Fibroblast of upper back skin (primary cell): ENCODE measurements at regions not wholly inside any gene's neighbourhood (a gene's known extent, or its start where the extent isn't known, plus 50 kb on each side); places are given as distances from the start of the nearest gene placed in this dataset.

Source experiments
- DNase-seq: peaks from one replicate; pipeline ENCODE4 v3.0.0-alpha.2; 2013

GRCh38 chr2:104415284-104415683, 438.6 kb upstream of the POU3F3 start:
- DNase-seq, result no peak

- DNase-seq, result no peak
Observed at GRCh38 chr2:104416339-104417000, 437.4 kb upstream of the POU3F3 start.

GRCh38 chr2:104420420-104420819, 433.5 kb upstream of the POU3F3 start:
- no peak for DNase-seq

GRCh38 chr2:104420953-104421352, 433.0 kb upstream of the POU3F3 start:
- no peak for DNase-seq

GRCh38 chr2:104425850-104426595, 427.9 kb upstream of the POU3F3 start:
- DNase-seq, result no peak

- no peak for DNase-seq
Observed at GRCh38 chr2:104428155-104428554, 425.8 kb upstream of the POU3F3 start.

- DNase-seq, result no peak
Observed at GRCh38 chr2:104429639-104430358, 424.1 kb upstream of the POU3F3 start.

GRCh38 chr2:104430359-104430740, 423.6 kb upstream of the POU3F3 start:
- DNase-seq, result no peak

GRCh38 chr2:104430852-104431251, 423.1 kb upstream of the POU3F3 start:
- DNase-seq, result no peak

GRCh38 chr2:104431701-104432121, 422.2 kb upstream of the POU3F3 start:
- no peak for DNase-seq

GRCh38 chr2:104432401-104432800, 421.5 kb upstream of the POU3F3 start:
- DNase-seq, result no peak

GRCh38 chr2:104432991-104433390, 420.9 kb upstream of the POU3F3 start:
- no peak for DNase-seq

GRCh38 chr2:104433657-104434056, 420.3 kb upstream of the POU3F3 start:
- no peak for DNase-seq

GRCh38 chr2:104434318-104434792, 419.6 kb upstream of the POU3F3 start:
- DNase-seq, result peak; percentile 49

GRCh38 chr2:104434966-104435365, 418.9 kb upstream of the POU3F3 start:
- DNase-seq, result no peak

GRCh38 chr2:104438481-104438880, 415.4 kb upstream of the POU3F3 start:
- DNase-seq, result no peak

- no peak for DNase-seq
Observed at GRCh38 chr2:104443145-104443544, 410.8 kb upstream of the POU3F3 start.

GRCh38 chr2:104444392-104444791, 409.5 kb upstream of the POU3F3 start:
- peak; percentile 26 for DNase-seq

GRCh38 chr2:104444889-104445288, 409.0 kb upstream of the POU3F3 start:
- DNase-seq, result no peak

- peak; percentile 2 for DNase-seq
Observed at GRCh38 chr2:104447831-104448434, 406.0 kb upstream of the POU3F3 start.

GRCh38 chr2:104448661-104449440, 405.1 kb upstream of the POU3F3 start:
- no peak for DNase-seq

- DNase-seq, result no peak
Observed at GRCh38 chr2:104452558-104452957, 401.4 kb upstream of the POU3F3 start.

- no peak for DNase-seq
Observed at GRCh38 chr2:104462731-104463130, 391.2 kb upstream of the POU3F3 start.
